Panc1 (cell line): ENCODE measurements at regions not wholly inside any gene's neighbourhood (a gene's known extent, or its start where the extent isn't known, plus 50 kb on each side); places are given as distances from the start of the nearest gene placed in this dataset.

Experiments used
- CTCF ChIP-seq: fragments of 450-650 bp; IDR thresholded peaks from 2 replicates; pipeline ENCODE4 v1.5.1; 2017; ENCODE audit warnings: mild to moderate bottlenecking
- POLR2AphosphoS5 ChIP-seq: IDR thresholded peaks from 2 replicates; pipeline ENCODE4 v1.6.1; 2012; ENCODE audit warnings: mild to moderate bottlenecking, low read depth, low read length, moderate library complexity
- SIN3A ChIP-seq: IDR thresholded peaks from 2 replicates; pipeline ENCODE4 v1.6.1; 2012; ENCODE audit warnings: low read depth, mild to moderate bottlenecking, low read length, moderate library complexity, borderline replicate concordance; ENCODE audit not compliant: insufficient read depth

GRCh38 chr5:120326651-120327050, 137.4 kb upstream of the PRR16 start:
- TF ChIP-seq CTCF (no peak), POLR2AphosphoS5 (no peak), SIN3A (no peak)
